Left forelimb (tissue), 1 donor: ENCODE measurements at regions not wholly inside any gene's neighbourhood (a gene's known extent, or its start where the extent isn't known, plus 50 kb on each side); places are given as distances from the start of the nearest gene placed in this dataset.

ENCODE experiments used
- DNase-seq: peaks from one replicate; pipeline ENCODE4 v3.0.0-alpha.2; 2018; ENCODE audit warnings: low spot score

DNA sequence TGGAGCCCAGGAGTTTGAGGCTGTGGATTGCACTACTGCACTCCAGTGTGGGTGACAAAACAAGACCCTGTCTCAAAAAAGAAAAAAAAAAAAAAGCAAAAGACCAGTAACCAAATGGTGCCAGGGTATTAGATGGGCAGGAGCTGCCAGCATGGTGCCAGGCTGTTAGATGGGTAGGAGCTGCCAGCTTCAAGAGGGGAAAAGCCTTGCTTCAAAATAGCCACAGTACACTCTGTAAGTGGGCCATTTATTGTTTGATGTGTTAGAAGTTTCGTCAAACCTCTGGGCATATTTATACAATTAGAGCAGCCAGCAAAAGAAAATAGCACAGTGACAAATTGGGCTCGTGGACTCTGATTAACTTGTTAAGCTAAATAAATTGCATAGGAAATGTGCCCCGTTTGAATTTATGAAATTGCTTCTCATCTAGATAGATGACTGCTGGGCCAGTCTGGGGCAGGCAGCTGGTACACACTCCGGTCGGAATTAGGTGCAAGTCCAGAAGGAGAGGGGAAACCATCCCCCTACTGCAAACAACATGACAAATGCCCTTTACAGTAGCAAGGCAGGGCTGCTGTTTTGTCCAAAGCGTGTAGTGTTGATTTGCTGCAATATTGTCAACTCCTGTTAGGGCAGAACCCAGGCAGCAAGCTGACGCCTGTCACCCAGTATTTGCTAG, 126.3 kb upstream of the IRX3 start:
- no peak for DNase-seq

DNA sequence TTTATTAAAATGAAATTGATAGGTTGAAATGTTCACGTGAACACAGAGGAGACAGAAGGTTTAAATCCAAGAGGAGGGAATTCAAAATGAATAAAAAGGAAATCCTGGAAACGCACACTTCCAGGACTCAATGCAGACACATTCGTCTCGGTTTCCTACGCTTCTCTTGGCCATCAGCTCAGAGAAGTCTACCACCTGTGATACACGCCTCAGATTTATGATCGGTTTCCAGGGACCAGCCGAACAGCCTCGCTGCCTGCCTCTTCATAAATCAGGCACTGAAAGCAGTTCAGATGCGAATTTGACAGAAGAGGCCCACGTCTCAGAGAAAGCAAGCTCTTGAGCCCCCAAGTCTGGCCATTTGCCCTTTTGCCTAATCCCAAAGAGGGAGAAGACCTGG, 125.5 kb upstream of the IRX3 start:
- DNase-seq: no peak

DNA sequence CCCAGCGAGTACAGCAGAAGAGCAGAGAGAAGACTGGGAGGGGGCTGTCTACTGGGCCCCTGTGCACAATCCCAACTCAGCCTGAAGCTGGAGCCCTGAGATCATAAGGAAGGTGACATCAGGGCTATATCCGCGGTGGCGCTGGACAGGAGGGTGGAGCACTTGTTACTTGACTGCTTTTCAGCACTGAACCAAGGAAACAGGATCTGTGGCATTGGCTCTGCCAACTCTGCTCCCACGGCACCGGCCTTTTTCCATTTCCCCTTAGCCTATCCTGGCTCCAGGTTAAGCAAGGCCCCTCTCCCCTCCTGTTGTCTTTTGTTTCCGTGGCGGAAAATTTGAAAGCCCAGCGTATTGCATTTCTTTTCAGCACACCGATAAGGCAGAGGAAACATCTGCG, 125.0 kb upstream of the IRX3 start:
- no peak for DNase-seq

DNA sequence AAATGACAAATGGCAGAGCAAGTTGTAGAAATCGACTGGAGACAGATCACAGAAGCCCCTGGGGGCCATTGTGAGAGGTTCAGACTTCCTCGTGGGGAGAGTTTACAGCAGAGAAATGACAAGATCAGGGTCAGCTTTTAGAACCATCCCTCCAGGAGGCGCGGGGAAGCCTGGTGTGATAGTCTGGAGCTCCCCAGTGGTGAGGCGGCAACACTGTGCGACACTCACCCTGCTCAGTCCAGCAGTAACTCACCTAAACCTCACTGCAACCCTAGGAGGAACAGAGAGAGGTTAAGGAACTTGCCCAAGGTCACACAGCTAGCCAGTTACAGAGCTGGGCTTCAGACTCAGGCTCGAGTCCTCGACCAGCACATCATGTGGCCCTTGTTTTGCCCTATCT, 123.4 kb upstream of the IRX3 start:
- DNase-seq: no peak

DNA sequence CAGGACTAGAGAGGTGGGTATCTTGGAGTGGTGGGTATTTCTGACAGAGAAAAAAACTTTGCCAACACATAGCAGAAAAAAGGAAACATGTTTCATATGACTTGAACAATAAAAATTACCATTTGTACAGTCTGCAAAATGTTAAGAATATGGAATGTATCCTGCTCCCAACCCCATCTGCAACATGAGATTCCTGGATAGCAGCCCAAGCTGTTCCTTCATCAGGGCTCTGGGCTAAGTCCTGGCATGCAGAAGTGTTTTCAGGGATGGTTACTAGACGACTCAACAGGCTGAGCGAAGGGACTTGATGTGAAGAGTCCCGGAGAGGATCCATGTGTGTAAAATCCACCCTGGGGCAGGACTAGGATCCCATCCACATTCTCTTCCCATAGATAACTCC, 121.0 kb upstream of the IRX3 start:
- no peak for DNase-seq

DNA sequence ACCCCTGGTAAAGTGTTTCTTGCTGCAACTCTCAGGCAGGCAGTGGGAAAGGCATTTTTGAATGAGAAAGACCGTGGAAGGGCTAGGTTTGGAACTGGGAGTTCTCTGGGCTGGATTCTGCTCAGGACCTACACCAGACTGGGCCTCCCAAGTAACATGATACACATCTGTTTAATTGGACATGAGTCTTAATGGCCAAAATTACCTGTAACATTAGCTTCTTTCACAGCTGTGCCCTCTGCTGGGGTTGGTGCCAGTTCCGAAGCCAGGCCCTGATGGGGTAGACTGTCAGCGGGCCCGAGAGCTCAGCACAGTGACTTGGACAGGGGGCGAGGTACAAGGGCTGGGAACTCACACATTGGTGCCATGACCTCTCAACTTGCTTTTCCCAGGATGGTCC, 118.9 kb upstream of the IRX3 start:
- DNase-seq: no peak

DNA sequence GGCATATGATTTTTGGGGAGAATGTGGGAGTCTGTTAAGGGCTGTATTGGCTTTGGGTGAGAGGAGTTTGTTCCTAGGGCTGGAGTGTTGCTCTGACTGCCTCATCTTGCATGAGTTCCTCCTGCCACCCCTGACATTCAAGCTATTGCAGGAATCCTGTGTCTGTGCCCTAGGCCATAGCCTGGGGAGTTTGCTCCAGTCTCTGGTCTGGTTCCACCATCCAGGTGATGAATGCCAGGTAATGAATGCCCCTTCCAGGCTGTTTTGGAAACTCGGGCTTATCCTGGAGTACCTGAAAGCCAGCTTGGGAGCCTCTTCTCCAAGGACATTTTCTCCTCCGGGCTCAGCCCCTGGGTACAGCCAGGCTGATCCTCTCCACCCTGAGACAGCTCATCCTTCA, 117.0 kb upstream of the IRX3 start:
- DNase-seq: no peak

DNA sequence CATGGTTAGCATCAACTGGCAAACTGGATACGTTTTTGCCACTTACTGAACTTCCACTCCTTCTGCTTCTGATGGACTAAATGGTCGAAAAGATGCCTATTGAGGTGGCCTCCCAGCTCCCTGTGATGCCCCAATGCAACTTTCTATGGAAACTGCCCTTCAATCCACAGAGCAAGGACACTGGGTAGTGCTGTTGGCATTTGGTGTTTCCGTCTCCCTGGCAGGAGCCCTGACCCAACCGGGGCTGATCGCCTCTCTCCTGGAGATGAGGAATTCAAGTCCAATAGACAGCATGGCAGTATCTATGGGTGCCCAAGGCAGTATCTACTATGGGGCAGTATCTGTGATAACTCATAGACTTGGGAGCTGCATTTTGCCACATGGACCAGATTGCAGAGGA, 116.3 kb upstream of the IRX3 start:
- DNase-seq: no peak

DNA sequence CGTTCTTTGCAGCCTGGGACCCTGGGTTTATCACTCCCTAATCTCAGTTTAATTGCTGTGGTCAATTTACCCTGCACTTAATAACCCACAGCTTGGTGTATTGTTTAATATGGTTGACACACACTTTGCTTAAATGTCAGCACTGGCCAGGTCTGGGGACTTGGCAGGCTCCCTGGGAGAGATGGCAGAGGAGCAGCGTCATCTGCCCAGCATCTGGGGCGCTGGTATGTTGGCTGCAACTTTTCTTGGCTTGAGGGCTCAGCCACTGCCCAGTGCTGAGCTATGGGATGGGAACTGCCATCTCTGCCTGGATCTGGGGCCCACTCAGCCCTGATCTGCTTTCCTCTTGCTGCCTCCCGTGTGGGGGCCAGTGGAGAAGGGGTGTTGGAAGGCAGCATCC, 115.7 kb upstream of the IRX3 start:
- DNase-seq: no peak

DNA sequence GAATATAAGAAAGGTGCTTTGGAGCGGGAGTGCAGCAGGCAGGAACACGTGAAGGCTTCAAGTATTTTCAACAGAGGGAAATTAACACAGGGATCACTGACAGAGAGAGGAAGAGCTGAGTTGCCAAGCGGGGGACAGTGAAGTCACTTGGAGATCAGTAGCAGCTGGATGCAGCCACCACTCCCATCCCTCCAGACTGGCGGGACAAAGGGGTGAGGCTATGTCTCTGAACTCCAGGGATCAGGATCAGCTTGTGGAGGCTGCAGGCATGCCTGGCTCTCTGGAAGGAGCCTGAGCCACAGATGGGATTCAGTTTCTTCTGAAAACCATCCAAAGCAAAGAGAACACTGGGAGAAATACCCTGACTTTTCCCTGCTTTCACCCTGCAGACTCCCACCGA, 113.7 kb upstream of the IRX3 start:
- no peak for DNase-seq

DNA sequence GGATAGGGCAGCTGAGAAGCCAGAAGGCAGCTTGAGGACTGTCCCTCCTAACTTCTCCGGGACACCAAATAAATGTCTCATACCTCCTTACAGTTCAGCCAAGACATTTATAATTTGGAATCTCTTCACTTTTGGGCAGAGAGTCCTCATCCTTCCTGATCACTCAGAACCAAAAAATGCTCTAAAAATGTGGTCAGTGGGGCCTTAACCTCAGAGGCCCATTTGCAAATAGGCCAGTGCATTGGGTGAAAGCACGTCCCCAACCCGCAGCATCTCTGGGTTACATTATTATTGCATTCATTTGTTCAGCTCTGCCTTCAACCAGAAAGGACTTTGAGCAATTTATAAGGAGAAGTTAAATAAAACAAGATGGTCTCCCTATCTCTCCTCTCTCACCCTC, 112.4 kb upstream of the IRX3 start:
- DNase-seq: no peak

DNA sequence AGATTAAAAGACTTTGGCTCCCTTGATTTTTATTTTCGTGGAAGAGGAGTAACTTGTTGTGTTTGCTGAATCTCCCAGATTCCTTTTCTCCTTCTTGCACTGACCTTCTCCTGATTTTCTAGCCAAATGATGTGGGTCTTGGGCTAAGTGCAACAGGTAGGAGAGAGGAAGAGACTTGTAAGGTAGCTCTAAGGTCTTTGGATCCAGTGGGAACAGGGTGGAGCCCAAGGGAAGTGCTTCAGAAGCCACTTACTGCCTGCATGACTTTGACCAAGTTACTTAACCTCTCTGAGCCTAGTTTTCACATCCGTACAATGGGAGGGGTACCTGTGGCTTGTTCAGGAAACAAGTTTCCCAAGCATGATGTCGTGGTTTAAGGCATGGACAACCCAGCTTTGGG, 111.3 kb upstream of the IRX3 start:
- no peak for DNase-seq

DNA sequence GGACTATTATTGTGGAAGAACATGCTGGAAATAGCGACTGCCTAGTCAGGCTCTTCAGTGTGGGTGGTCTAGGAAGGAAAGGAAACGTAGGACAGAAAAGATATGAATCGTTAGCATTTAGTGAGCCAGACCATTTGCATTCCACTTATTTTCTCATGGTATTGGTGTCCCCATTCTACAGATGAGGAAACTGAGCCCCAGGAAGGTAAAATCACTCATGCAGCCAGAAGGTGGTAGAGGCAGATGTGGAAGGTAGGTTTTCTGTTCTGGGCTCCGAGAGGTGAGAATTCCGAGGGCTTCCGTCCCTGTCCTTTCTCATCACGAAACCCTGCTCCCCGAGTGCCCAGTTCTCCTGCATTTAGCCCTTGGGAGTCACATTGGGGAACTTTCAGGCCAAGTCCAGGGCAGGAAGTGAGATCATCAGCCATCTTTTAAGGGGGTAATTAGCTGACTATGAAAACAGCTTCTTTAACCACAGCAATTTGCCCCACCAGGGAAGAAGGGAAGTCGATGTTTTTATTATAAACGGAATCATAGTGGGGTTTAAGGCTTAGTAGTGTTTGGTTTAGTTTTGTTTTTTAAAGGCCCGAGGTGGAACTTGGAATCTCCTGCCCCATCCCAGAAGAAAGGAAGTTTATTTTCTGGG, 110.7 kb upstream of the IRX3 start:
- no peak for DNase-seq

DNA sequence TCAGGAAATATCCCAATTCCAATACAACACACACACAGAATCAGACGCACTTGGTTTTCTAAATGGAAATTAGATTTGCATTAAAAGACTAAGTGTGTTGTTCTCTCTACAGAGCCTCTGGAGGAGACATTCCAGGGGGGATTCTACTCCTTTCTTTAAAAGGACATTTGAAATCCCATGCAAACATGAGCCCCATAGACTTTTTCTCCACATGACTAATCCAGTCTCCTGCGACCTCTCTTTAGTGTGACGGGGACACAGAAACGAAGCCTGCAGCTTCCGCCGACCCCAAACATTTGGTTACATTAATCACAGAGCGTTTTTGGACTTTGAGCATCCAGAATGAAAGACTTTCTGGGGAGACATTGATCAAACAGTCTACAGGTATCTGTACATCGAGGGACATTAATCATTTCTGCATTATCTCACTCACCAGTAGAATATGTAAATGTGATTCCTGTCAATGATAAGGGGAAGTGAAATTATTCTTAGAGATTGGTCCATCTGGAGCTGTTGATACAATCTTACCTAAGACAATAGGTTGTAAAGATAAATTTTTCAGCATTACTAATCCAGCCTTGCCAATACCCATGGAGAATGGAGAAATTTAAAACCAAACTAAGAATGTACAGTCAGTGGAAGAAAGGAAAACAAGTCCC, 103.4 kb upstream of the IRX3 start:
- no peak for DNase-seq

DNA sequence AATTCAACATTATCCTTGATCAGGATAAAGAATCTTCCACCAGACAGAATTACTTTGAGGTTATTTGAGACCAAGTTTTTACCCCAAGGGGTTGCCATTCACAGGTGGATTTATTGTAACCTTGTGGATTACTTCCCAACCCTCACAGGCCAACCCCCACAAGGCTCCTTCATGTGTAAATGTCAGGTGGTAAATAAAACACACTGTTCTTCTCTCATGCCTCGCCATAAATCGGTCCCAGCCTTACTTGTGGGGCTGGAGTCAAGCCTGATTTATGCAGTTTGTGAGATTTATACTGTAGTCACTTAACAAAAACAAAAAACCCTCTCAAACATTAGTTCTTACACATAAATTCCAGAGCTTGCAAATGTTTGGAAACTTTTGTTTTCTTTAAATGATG, 98.6 kb upstream of the IRX3 start:
- DNase-seq: no peak

DNA sequence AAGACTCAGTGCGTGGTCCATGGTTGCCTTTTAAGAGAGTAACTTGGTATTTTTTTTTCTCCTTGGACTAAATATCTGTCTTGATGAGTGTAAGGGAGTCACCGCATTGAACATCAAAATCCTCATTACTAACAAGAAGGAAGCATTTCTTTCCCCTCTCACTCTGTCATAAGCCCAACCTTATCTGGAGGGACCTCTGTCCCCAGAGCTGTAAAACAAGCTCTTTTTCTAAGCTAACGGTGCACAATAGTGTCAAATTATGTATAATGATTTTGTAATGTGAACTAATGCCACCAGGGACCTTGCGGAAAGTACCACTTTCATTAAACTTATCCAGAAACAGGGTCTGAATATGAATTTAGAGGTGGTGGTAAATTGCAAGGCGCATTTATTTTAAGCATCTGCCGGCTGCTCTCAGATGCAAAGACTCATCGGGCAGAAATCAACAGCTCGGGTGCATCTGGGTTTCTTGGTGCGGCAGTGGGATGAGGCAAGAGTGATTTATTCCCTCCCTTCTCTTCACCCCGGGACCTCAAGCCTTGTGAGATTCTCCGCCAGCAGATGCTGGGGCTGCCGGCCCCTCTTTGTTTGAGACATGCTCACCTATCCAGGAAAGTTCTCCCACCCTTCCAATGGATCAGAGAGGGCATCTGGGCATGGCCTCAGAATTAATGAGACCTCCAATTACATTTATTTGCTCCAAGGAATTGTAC, 95.2 kb upstream of the IRX3 start:
- no peak for DNase-seq

DNA sequence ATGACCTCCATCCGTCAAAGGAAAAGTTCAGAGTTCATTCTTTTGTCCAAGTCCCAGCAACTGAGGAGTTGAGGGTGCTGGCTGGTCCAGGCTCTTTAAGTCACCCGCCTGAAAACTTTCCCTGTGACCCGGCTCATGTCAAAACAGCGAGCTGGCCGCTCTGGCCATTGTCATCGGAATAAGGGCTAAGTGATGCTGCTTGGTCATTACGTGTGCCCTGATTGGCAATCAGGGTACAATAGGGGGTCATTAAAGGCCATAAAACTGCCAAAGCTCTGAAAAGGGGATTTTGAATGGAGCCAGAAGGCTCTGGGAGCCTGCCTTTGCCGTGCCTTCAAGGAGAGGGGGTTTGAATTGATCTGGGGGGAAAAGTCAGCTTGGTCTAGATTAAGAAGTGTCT, 88.5 kb upstream of the IRX3 start:
- no peak for DNase-seq

DNA sequence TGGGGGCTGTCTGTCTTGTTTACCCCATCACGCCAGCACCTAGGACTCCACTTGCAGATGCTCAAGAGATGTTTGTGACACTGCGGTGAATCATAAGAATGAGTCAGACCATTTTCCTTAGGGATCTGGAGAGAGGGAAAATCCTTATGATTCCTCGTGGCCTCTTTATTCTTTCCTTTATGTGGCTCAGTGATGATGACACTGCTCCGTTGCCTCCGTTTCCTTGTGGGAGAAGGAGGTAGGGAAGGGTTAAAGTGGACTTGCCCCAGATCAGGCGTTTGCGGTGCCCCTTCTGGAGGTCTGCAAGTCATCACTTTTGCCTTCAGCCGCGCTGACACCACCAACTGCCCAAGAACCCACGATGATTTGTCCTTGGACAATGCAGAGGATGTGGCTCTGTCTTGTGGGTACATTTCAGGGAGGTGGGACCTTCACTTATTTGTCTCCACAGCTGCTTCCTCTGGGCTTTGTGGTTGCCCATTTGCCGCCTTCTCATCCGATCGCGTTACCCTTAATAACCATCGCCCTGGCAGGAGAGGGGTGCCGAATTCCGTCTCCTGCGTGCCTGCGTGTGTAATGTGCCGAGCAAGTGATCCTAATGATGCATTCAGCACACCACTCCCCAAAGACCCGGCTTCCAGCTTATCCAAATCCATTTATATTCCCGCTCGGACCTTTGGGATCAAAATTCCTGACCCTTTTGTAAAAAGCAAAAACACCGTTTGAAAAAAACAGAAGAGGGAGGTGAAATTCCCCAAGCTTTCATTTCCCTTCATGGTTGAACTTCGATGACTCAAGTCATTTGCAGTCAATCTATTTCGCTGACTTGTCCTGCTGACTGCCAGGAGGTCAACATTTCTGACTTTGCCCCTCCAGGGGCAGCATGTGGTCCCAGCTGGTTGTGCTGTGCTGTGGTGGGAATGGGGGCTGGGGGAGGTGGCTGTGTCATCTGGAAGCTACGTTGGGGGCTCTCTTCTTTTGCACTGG, 87.2 kb upstream of the IRX3 start:
- no peak for DNase-seq

DNA sequence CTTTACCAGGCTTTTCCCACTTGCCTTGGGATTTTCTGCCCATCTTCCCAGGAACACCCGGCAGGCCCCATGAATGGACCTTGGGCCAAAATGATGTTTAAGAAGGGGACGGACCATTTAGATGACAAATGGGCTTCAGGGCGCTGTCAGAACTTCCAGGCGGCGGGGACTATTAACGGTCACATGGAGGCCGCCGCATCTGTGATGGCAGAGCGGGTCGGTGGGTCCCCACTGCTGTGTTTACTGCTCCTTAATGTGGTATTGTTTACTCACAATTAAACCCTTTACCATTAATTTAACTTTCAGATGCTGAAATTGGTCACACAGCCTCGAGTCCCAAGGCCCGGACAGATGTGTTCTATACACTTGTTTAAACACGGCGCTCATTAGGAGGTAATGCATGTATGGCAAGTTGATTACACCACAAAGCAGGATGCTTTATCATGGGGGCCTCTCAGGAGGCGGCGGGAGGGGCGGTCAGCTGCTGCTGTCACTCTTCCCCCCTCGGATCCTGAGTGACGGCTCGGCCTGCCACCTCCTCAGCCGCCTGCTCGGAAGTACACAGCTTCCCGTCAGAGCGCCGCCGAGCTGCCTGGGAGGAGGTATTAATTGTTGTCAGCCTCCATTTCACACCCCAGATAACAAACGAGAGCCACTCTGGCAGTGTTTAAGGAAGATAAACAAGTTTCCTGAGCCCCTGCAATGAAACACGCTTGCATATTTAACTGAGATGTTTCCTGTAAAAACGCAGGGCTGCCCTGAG, 83.9 kb upstream of the IRX3 start:
- DNase-seq: peak; percentile 74

DNA sequence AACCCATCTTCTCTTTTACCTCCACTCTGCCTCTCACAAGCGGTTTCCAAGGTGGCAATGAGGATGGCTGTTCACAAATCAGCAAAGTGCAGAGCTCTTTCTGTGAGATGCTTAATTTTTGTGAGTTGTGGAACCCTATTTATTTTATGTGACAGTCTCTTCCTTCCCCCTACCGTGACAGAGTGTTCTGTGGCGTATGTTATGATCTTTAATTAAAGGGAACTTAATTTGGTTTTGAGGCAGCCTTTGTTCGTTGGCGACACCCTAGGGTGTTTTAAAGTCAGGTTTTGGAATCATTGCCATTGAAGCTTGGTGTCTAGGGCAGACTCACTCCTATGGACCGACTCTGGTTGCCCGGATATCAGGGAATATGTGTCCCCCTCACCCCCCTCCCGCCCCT, 83.3 kb upstream of the IRX3 start:
- no peak for DNase-seq

DNA sequence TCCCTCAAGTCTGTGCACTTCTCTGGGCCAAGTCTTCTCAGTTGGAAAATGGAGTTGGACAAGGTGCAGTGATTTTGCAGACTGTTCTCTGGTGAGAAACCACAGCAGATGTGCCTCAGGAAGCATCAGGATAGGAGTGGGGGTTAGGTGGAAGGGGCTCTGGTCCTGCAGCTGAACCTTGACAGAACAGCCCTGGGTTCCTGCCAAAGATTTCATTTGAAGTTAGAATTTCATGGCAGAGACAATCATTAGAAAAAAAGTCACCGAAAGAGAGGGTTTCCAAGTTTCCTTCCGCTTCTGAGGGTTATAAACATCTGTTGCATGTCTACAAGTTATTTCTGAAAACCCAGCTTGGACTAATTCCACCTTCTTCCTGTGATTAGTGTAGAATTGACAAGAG, 80.4 kb upstream of the IRX3 start:
- no peak for DNase-seq
